ENCODE measurements at regions not wholly inside any gene's neighbourhood (a gene's known extent, or its start where the extent isn't known, plus 50 kb on each side); places are given as distances from the start of the nearest gene placed in this dataset.
"Not testable (repeated sequence)": the region's sequence is repeated elsewhere in the genome, so short reads cannot be mapped to it uniquely, and the experiment has no call there.

DNA sequence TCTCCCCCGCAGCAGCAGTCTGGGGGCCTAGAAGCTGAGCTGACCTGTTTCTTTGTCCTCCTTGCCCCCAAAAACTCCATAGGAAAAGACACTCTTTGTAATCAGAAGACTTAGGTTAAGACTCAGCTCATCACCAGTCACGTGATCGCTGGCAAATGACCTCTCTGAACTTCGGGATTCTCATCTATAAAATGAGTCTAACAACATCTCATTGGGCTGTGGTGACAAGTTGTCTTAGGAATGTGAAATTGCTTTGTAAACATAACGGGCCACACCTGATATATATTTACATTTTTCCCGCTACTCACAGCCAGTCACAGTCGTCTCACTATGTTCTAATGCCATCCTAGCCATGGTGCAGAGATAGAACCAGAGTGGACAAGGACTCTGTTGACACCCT, 86.0 kb upstream of the LHX1 start:
- TF ChIP-seq, protein P1, sequence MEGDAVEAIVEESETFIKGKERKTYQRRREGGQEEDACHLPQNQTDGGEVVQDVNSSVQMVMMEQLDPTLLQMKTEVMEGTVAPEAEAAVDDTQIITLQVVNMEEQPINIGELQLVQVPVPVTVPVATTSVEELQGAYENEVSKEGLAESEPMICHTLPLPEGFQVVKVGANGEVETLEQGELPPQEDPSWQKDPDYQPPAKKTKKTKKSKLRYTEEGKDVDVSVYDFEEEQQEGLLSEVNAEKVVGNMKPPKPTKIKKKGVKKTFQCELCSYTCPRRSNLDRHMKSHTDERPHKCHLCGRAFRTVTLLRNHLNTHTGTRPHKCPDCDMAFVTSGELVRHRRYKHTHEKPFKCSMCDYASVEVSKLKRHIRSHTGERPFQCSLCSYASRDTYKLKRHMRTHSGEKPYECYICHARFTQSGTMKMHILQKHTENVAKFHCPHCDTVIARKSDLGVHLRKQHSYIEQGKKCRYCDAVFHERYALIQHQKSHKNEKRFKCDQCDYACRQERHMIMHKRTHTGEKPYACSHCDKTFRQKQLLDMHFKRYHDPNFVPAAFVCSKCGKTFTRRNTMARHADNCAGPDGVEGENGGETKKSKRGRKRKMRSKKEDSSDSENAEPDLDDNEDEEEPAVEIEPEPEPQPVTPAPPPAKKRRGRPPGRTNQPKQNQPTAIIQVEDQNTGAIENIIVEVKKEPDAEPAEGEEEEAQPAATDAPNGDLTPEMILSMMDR (IDR thresholded peaks at IDR 0.05; ENCODE audit: low read depth, low read length): no peak
- H3K4me3 ChIP-seq (ENCODE audit: low read depth, low read length): no peak overlapping the region

DNA sequence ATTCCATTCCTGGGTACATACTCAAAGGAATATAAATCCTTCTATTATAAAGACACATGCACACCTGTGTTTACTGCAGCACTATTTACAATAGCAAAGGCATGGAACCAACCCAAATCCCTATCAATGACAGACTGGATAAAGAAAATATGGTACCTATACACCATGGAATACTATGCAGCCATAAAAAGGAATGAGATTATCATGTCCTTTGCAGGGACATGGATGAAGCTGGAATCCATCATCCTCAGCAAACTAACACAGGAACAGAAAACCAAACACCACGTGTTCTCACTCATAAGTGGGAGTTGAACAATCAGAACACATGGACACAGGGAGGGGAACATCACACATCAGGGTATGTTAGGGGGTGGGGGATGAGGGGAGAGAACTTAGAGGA, 84.8 kb upstream of the LHX1 start:
- H3K4me3 ChIP-seq (ENCODE audit: low read depth, low read length): not testable (repeated sequence)

DNA sequence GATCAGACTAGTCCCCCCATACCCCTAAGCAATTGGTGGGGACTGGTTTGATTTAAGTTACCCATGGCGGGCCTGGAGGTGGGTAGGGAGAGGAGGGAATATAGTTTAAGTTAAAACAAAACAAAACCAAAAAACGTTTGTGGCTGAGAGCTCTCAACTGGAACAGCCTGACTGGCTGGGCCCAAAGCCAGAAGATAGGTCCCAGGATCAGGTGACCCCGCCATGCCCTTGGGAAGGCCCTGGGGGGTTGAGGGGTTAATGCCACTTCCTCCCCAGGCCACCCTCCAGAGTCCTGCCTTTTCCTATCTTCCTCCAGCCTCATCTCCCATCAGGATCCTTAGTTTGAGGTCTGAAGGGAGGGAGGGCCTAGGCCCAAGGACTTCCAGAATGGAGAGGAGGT, 82.3 kb upstream of the LHX1 start:
- no peak overlapping the region for H3K4me3 ChIP-seq (ENCODE audit: low read depth, low read length)
- TF ChIP-seq, protein P1 (IDR thresholded peaks at IDR 0.05; ENCODE audit: low read depth, low read length): no peak

DNA sequence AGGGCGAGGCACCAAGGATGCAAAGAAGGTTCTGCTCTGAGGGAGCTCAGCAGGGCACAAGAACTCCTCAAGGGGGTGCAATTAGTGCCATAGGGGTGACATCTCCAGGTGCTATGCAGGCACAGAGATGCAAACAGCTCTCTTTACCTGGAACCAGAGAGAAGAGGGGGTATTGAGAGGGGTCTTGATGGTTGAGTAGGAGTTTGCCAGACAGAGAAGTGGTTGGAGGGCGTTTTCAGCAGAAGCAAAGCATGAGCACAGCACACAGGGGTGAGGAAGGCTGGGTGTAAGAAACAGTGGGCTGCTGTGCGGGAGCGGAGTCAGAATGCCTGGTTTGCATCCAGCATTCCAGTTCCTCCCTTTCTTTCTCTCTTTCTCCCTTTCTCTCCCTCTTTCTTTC, 81.8 kb upstream of the LHX1 start:
- H3K4me3 ChIP-seq (ENCODE audit: low read depth, low read length): no peak overlapping the region
- TF ChIP-seq, protein P1 (IDR thresholded peaks at IDR 0.05; ENCODE audit: low read depth, low read length): no peak

DNA sequence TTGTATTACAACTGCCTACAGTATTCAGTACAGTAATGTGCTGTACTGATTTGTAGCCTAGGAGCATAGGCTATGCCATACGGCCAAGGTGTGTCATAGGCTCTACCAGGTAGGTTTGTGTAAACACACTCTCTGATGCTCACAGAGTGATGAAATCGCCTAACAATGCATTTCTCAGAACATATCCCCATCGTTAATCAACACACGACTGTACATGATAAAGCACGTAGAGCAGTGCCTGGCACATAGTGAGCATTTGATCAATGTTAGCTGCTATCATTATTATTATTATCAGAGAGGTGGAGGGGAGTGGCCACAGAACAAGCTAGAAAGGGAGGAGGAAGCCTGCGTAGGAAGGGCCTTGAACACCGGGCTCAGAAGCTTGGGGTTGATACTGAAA, 81.1 kb upstream of the LHX1 start:
- TF ChIP-seq, protein P1 (IDR thresholded peaks at IDR 0.05; ENCODE audit: low read depth, low read length): no peak
- no peak overlapping the region for H3K4me3 ChIP-seq (ENCODE audit: low read depth, low read length)

DNA sequence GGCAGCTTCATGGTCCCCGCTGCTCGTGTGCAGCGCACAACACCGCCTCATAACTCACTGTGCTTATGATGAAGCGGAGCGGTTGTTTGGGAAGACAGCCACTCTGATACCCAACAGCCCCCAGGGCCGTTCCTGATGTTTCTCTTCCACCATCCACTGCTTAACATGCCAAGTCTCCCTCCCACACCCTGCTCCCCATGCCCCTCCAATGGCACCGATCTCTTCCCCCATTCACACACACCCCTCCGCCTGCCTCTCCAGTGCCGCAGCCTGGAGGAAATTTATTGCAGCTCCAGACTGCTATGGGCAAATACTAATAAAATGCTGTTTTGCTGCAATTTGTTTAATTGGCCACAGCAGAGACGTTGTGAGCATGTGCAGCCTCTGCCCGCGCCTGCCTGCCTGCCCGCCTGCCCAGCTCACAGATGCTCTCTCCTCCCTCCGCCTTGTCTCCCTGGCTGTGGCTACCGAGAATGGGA, 80.3 kb upstream of the LHX1 start:
- TF ChIP-seq, protein P1 (IDR thresholded peaks at IDR 0.05; ENCODE audit: low read depth, low read length): no peak
- H3K4me3 ChIP-seq (ENCODE audit: low read depth, low read length): no peak overlapping the region

DNA sequence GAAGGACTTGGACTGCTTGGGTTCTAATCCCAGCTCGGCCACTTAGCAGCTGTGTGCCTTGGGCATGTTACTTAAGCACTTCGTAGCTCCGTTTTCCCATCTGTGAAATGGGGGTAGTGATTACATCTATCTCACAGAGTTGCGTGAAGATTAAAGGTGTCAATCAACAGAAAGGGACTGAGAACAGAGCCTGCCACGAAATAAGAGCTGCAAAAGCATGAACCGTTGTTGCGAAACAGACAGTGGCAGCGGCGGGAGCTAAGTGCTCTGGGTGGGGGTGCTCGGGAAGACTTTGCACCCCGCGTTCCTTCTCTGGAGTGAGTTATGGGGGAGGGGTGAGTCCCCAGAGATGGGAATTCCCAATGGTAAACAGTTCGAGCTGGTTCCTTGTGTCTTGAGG, 79.6 kb upstream of the LHX1 start:
- TF ChIP-seq, protein P1 (IDR thresholded peaks at IDR 0.05; ENCODE audit: low read depth, low read length): no peak
- no peak overlapping the region for H3K4me3 ChIP-seq (ENCODE audit: low read depth, low read length)
